ENCODE measurements at regions not wholly inside any gene's neighbourhood (a gene's known extent, or its start where the extent isn't known, plus 50 kb on each side); places are given as distances from the start of the nearest gene placed in this dataset.

- DNase-seq (ENCODE audit: low spot score) (no peak), ATAC-seq (no peak)
- Histone ChIP-seq H3F3A (replicated peaks; ENCODE audit: low read depth) (no peaks in the 10 kb centered on the region), H3K4me1 (ENCODE audit: insufficient read depth) (no peaks in the 10 kb centered on the region), H2AFZ (no peak overlapping the region), H3K79me2 (replicated peaks; ENCODE audit: insufficient read depth) (no peaks in the 10 kb centered on the region), H3K4me2 (no peak overlapping the region), H3K9me2 (ENCODE audit: insufficient read depth) (no peaks in the 10 kb centered on the region), H3K27ac (ENCODE audit: low read depth) (no peak overlapping the region), H3K36me3 (ENCODE audit: insufficient read depth) (no peaks in the 10 kb centered on the region), H4K20me1 (replicated peaks; ENCODE audit: insufficient read depth) (no peaks in the 10 kb centered on the region), H3K27me3 (ENCODE audit: insufficient read depth) (no peaks in the 10 kb centered on the region), H3K4me3 (no peak overlapping the region)
- Mint-ChIP-seq H3K27me3 (ENCODE audit: insufficient read depth, low read depth, poor library complexity) (no peaks in the 10 kb centered on the region), H3K9me3 (no peaks in the 10 kb centered on the region), H3K36me3 (ENCODE audit: low read depth) (no peaks in the 10 kb centered on the region), H3K4me1 (peaks cover 3% of the 10 kb centered on the region; the same call in 2 of the 3 replicates), H3K4me3 (no peak overlapping the region), H3K27ac (no peak overlapping the region)
- TF ChIP-seq POLR2AphosphoS5 (IDR thresholded peaks at IDR 0.05; ENCODE audit: low read depth) (no peak), STAT1 (IDR thresholded peaks at IDR 0.05; ENCODE audit: unreplicated experiment) (no peak), CTCF (conservative IDR thresholded peaks at IDR 0.05; ENCODE audit: low read depth in 2 of 2) (no peak), ETS1 (IDR thresholded peaks at IDR 0.05) (no peak), REST (IDR thresholded peaks at IDR 0.05; ENCODE audit: unreplicated experiment) (no peak), ZNF462 (CRISPR knock-in tag; IDR thresholded peaks at IDR 0.05) (no peak), CREB1 (CRISPR knock-in tag; IDR thresholded peaks at IDR 0.05; ENCODE audit: low read depth) (no peak), NANOG (IDR thresholded peaks at IDR 0.05; ENCODE audit: borderline replicate concordance) (no peak)
Measured at GRCh38 chr20:11329271-11329670, 588.4 kb upstream of the BTBD3 start.

All from GM23338 (cell line).